NCI-H510A (cell line): ENCODE measurements at regions not wholly inside any gene's neighbourhood (a gene's known extent, or its start where the extent isn't known, plus 50 kb on each side); places are given as distances from the start of the nearest gene placed in this dataset.
"Not testable (repeated sequence)": the region's sequence is repeated elsewhere in the genome, so short reads cannot be mapped to it uniquely, and the experiment has no call there.

Experiments used
- DNase-seq: peaks from one replicate; lab custom pipeline; 2025; lab: John Stamatoyannopoulos, UW

- DNase-seq: no peak
These were observed 215.1 kb upstream of the RPS23 start for GRCh38 chr5:82493221-82493620.

- DNase-seq: no peak
These were observed 213.2 kb upstream of the RPS23 start for GRCh38 chr5:82491397-82491796.

- DNase-seq: no peak
These were observed 211.5 kb upstream of the RPS23 start for GRCh38 chr5:82489683-82490082.

- DNase-seq: no peak
These were observed 209.0 kb upstream of the RPS23 start for GRCh38 chr5:82487131-82487530.

- no peak for DNase-seq
These were observed 202.2 kb upstream of the RPS23 start for GRCh38 chr5:82480331-82480730.

GRCh38 chr5:82476155-82476554, 198.0 kb upstream of the RPS23 start:
- DNase-seq: no peak

GRCh38 chr5:82473262-82473661, 195.1 kb upstream of the RPS23 start:
- DNase-seq: no peak

GRCh38 chr5:82470185-82470994, 192.2 kb upstream of the RPS23 start:
- no peak for DNase-seq

- DNase-seq: no peak
These were observed 188.9 kb upstream of the RPS23 start for GRCh38 chr5:82466986-82467561.

GRCh38 chr5:82465235-82465634, 187.1 kb upstream of the RPS23 start:
- no peak for DNase-seq

GRCh38 chr5:82459626-82460025, 181.5 kb upstream of the RPS23 start:
- no peak for DNase-seq

GRCh38 chr5:82455317-82455716, 177.2 kb upstream of the RPS23 start:
- not testable (repeated sequence) for DNase-seq

- no peak for DNase-seq
These were observed 170.2 kb upstream of the RPS23 start for GRCh38 chr5:82448374-82448773.

GRCh38 chr5:82447913-82448312, 169.8 kb upstream of the RPS23 start:
- DNase-seq: no peak

- DNase-seq: no peak
These were observed 168.7 kb upstream of the RPS23 start for GRCh38 chr5:82446809-82447208.

GRCh38 chr5:82445726-82446335, 167.7 kb upstream of the RPS23 start:
- no peak for DNase-seq

GRCh38 chr5:82439750-82440445, 161.7 kb upstream of the RPS23 start:
- no peak for DNase-seq

- not testable (repeated sequence) for DNase-seq
These were observed 159.4 kb upstream of the RPS23 start for GRCh38 chr5:82437565-82437964.

GRCh38 chr5:82436291-82436690, 158.1 kb upstream of the RPS23 start:
- no peak for DNase-seq

- DNase-seq: not testable (repeated sequence)
These were observed 156.8 kb upstream of the RPS23 start for GRCh38 chr5:82434696-82435660.

- no peak for DNase-seq
These were observed 148.5 kb upstream of the RPS23 start for GRCh38 chr5:82426464-82427154.
